Esophagus squamous epithelium (tissue), 4 donors: ENCODE measurements at regions not wholly inside any gene's neighbourhood (a gene's known extent, or its start where the extent isn't known, plus 50 kb on each side); places are given as distances from the start of the nearest gene placed in this dataset.

Experiments
- POLR2A ChIP-seq, 4 donors: fragments of 450-650 bp; IDR thresholded peaks; one replicate each; pipeline ENCODE4 v1.6.1; 2017; ENCODE audit warnings: antibody characterized with exemption in 4 of 4, mild to moderate bottlenecking in 4 of 4, moderate library complexity in 3 of 4
- TF ChIP-seq, protein P1 (sequence below), 6 experiments: fragments of 450-650 bp in 4 of 6; fragments of 200-600 bp in 2 of 6; sonication (generic) in 2 of 6; IDR thresholded peaks; one replicate each; pipeline ENCODE4 v1.5.1; 2016 to 2019; ENCODE audit warnings: antibody characterized with exemption in 6 of 6, mild to moderate bottlenecking in 4 of 6, moderate library complexity in 4 of 6

DNA sequence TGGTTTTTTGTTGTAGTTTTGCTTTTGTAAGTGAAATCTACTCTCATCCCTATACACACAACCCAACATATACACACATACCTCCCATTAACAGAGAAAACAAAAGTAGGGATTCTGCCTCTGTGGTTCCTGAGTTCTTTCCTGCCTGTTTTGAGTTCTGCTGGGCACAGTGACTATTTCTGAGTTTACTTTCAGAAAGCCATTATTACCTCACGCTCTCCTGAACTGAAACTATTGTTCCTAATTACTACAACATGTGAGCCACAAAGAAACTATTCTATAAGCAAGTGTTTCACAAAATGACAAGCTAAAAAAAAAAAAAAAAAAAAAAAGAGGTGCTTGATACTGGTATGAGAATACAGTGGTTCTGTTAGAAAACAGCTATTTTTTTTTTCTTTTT lies 110.9 kb downstream of the ALG10B start:
- TF ChIP-seq, protein P1, sequence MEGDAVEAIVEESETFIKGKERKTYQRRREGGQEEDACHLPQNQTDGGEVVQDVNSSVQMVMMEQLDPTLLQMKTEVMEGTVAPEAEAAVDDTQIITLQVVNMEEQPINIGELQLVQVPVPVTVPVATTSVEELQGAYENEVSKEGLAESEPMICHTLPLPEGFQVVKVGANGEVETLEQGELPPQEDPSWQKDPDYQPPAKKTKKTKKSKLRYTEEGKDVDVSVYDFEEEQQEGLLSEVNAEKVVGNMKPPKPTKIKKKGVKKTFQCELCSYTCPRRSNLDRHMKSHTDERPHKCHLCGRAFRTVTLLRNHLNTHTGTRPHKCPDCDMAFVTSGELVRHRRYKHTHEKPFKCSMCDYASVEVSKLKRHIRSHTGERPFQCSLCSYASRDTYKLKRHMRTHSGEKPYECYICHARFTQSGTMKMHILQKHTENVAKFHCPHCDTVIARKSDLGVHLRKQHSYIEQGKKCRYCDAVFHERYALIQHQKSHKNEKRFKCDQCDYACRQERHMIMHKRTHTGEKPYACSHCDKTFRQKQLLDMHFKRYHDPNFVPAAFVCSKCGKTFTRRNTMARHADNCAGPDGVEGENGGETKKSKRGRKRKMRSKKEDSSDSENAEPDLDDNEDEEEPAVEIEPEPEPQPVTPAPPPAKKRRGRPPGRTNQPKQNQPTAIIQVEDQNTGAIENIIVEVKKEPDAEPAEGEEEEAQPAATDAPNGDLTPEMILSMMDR (IDR thresholded peaks at IDR 0.05): no peak
- TF ChIP-seq POLR2A (IDR thresholded peaks at IDR 0.05): no peak
